A549 (cell line): ENCODE measurements at regions not wholly inside any gene's neighbourhood (a gene's known extent, or its start where the extent isn't known, plus 50 kb on each side); places are given as distances from the start of the nearest gene placed in this dataset.
A peak's percentile ranks its signal among the peaks of the same experiment; 100 is the strongest.

Experiments
- ATAC-seq, 2 experiments: fragments of 200-7000 bp in 1 of 2; fragments of >200 bp in 1 of 2; cut with Nextera tagmentation in 1 of 2; cut with Tn5 transposase in 1 of 2; 3 replicates each; pipeline versions ENCODE4 v1.8.0 to v1.9.1; 2018 to 2020; ENCODE audit warnings: mild to moderate bottlenecking in 1 of 2, moderate library complexity in 1 of 2
- CTCF ChIA-PET: fragments of 300-600 bp; sonication (Branson Sonifier 250); formaldehyde crosslinking; extraction: SDS; loops from one replicate; lab custom pipeline; 2021; ENCODE audit warnings: antibody characterized with exemption, inconsistent platforms; lab: Yijun Ruan, JAX
- POLR2A ChIA-PET: fragments of 350-600 bp; formaldehyde crosslinking; extraction: SDS; loops from one replicate; lab custom pipeline; 2021; ENCODE audit warnings: antibody characterized with exemption, inconsistent platforms; lab: Yijun Ruan, JAX
- DNase-seq, 2 experiments: peaks; one replicate each; pipeline versions ENCODE4 v3.0.0 to v3.0.0-alpha.2; 2011 to 2016; ENCODE audit warnings: low read depth in 1 of 2, low spot score in 1 of 2
- FAIRE-seq: peaks from 2 replicates; lab custom pipeline; 2011; peaks lifted over from hg19 to GRCh38; lab: Jason Lieb, UNC
- H3K27ac ChIP-seq, 2 experiments: fragments of >200 bp; sonication (Bioruptor Twin); formaldehyde crosslinking; 3 replicates each; pipeline ENCODE4 v1.5.1; 2016 to 2017
- H3K4me1 ChIP-seq: fragments of >200 bp; sonication (Bioruptor Twin); formaldehyde crosslinking; 3 replicates; pipeline ENCODE4 v1.6.1; 2016
- H3K4me2 ChIP-seq: fragments of >200 bp; sonication (Bioruptor Twin); formaldehyde crosslinking; 3 replicates; pipeline ENCODE4 v1.6.1; 2016
- H3K4me3 ChIP-seq: fragments of >200 bp; sonication (Bioruptor Twin); formaldehyde crosslinking; 3 replicates; pipeline ENCODE4 v1.5.1; 2016
- H3K9me3 ChIP-seq: fragments of >200 bp; sonication (Bioruptor Twin); formaldehyde crosslinking; 3 replicates; pipeline ENCODE4 v1.6.1; 2016
- CEBPB ChIP-seq, 2 experiments: fragments of >200 bp in 1 of 2; sonication (Bioruptor Twin) in 1 of 2; formaldehyde crosslinking in 1 of 2; IDR thresholded peaks; 2 replicates each; pipeline ENCODE4 v1.6.1; 2012 to 2016
- CHD2 ChIP-seq: fragments of 150-350 bp; IDR thresholded peaks from 2 replicates; pipeline ENCODE4 v1.6.1; 2014; ENCODE audit warnings: low read length; ENCODE audit not compliant: partially characterized antibody
- CTCF ChIP-seq: fragments of >200 bp; sonication (Bioruptor Twin); formaldehyde crosslinking; IDR thresholded peaks from 3 replicates; pipeline ENCODE4 v1.5.1; 2016
- EHF ChIP-seq: fragments of 250-450 bp; sonication (Bioruptor Pico); IDR thresholded peaks from 2 replicates; pipeline ENCODE4 v1.5.0; 2020; ENCODE audit warnings: mild to moderate bottlenecking
- EP300 ChIP-seq, 2 experiments: fragments of >200 bp; sonication (Bioruptor Twin); formaldehyde crosslinking; IDR thresholded peaks; 2 replicates in 1 of 2; 3 replicates in 1 of 2; pipeline ENCODE4 v1.6.1; 2016 to 2017
- HES2 ChIP-seq: fragments of >200 bp; sonication (Bioruptor Twin); formaldehyde crosslinking; IDR thresholded peaks from 2 replicates; pipeline ENCODE4 v1.6.1; 2016
- HMGXB4 ChIP-seq: fragments of 250-450 bp; sonication (Bioruptor Pico); IDR thresholded peaks from 2 replicates; pipeline ENCODE4 v1.5.0; 2021; ENCODE audit warnings: mild to moderate bottlenecking, moderate library complexity, borderline replicate concordance
- KDM1A ChIP-seq: fragments of 200-600 bp; sonication (generic); IDR thresholded peaks from 2 replicates; pipeline ENCODE4 v1.6.1; 2016; ENCODE audit warnings: low read depth, mild to moderate bottlenecking
- MAZ ChIP-seq: fragments of 150-350 bp; IDR thresholded peaks from 2 replicates; pipeline ENCODE4 v1.6.1; 2014; ENCODE audit warnings: antibody characterized with exemption, low read depth, low read length, borderline replicate concordance
- PBX3 ChIP-seq: IDR thresholded peaks from 2 replicates; pipeline ENCODE4 v1.6.1; 2012
- POLR2A ChIP-seq: IDR thresholded peaks from 2 replicates; pipeline ENCODE4 v1.6.1; 2012; ENCODE audit warnings: mild to moderate bottlenecking, low read length
- RAD21 ChIP-seq, 2 experiments: fragments of >200 bp in 1 of 2; sonication (Bioruptor Twin) in 1 of 2; formaldehyde crosslinking in 1 of 2; IDR thresholded peaks in 1 of 2; conservative IDR thresholded peaks in 1 of 2; 2 replicates in 1 of 2; 3 replicates in 1 of 2; pipeline ENCODE4 v1.6.1; 2012 to 2018; ENCODE audit warnings: inconsistent platforms in 1 of 2
- TP53 ChIP-seq: fragments of 250-450 bp; sonication (Bioruptor Pico); IDR thresholded peaks from 2 replicates; pipeline ENCODE4 v1.5.0; 2021; ENCODE audit warnings: mild to moderate bottlenecking, moderate library complexity
- ZNF302 ChIP-seq: fragments of 250-450 bp; sonication (Bioruptor Pico); IDR thresholded peaks from 2 replicates; pipeline ENCODE4 v1.9.0; 2021; ENCODE audit warnings: inconsistent platforms, mild to moderate bottlenecking, moderate library complexity
- ZSCAN20 ChIP-seq: fragments of 250-450 bp; sonication (Bioruptor Pico); IDR thresholded peaks from 2 replicates; pipeline ENCODE4 v1.8.0; 2022; ENCODE audit warnings: mild to moderate bottlenecking, moderate library complexity
- WGBS: methylation state at CpG from one replicate; pipeline ENCODE4 v1.1.6; 2017; ENCODE audit errors: missing lambda C conversion rate; 5-methylcytosine and 5-hydroxymethylcytosine counted together

GRCh38 chr12:74899031-74899829, 310.4 kb downstream of the KCNC2 start:
- Histone ChIP-seq H3K4me3 (no peak overlapping the region), H3K9me3 (no peaks in the 10 kb centered on the region), H3K4me2 (no peak overlapping the region), H3K4me1 (no peaks in the 10 kb centered on the region; the same call in 2 of the 3 replicates), H3K27ac (no peak overlapping the region)
- TF ChIP-seq RAD21 (conservative IDR thresholded peaks at IDR 0.05 in 1 of 2, IDR thresholded peaks at IDR 0.05 in 1 of 2) (no peak), MAZ (no peak)
- no peak for FAIRE-seq
- no peak for DNase-seq
- no peak for ATAC-seq
- ChIA-PET CTCF (interaction anchor here (1.2 kb wide), 1 partner anchor 95 kb away, joined by 3 read pairs; no protein-coding TSS in a partner anchor), POLR2A (no interaction called here)
- WGBS, result 91% methylated on average over 4 of the region's 4 CpGs

- 88% methylated on average over 4 of the region's 4 CpGs for WGBS
Measured at GRCh38 chr12:74900232-74900631, 309.4 kb downstream of the KCNC2 start.

GRCh38 chr12:74903522-74903921, 306.1 kb downstream of the KCNC2 start:
- FAIRE-seq (no peak), ATAC-seq (0 out of 6 replicates have a peak, but pooled peaks of 1 of the 2 experiments have one; percentile 23), DNase-seq (peak in 1 of 2 experiments; percentile 42)
- H3K4me3 ChIP-seq, result no peak overlapping the region
- CTCF ChIA-PET, result no interaction called here
- H3K4me2 ChIP-seq, result no peak overlapping the region
- POLR2A ChIA-PET, result no interaction called here
- no peaks in the 10 kb centered on the region for H3K9me3 ChIP-seq
- no peaks in the 10 kb centered on the region; the same call in 2 of the 3 replicates for H3K4me1 ChIP-seq
- no peak for TF ChIP-seq EHF (CRISPR knock-in tag)
- peak; percentile 19; the same call in 2 of the 3 replicates for TF ChIP-seq CTCF
- no peak overlapping the region for H3K27ac ChIP-seq
- 25% methylated on average over 1 of the region's 1 CpG for WGBS

More at GRCh38 chr12:74900232-74900631, 309.4 kb downstream of the KCNC2 start:
- Histone ChIP-seq H3K27ac (no peak overlapping the region), H3K4me3 (no peak overlapping the region), H3K4me1 (no peaks in the 10 kb centered on the region; the same call in 2 of the 3 replicates)
- no peak for DNase-seq
- TF ChIP-seq KDM1A (no peak), TP53 (CRISPR knock-in tag) (no peak), EP300 (IDR thresholded peaks at IDR 0.05) (no peak), HES2 (no peak)
- TF ChIP-seq, all 56 proteins: peak for 0
- ATAC-seq, result no peak
- POLR2A ChIA-PET, result no interaction called here
- CTCF ChIA-PET, result interaction anchor here (0.6 to 1.2 kb wide), 2 partner anchors 96 to 1395 kb away, joined by 3 read pairs; no protein-coding TSS in a partner anchor
- Histone ChIP-seq H3K4me2 (no peak overlapping the region), H3K9me3 (no peaks in the 10 kb centered on the region)
- peak; percentile 82 for FAIRE-seq

- Histone ChIP-seq H3K4me2 (no peak overlapping the region), H3K4me1 (no peaks in the 10 kb centered on the region), H3K4me3 (no peak overlapping the region), H3K9me3 (no peaks in the 10 kb centered on the region), H3K27ac (no peak overlapping the region)
- WGBS, result 90% methylated on average over 5 of the region's 5 CpGs
- ChIA-PET POLR2A (interaction anchor here (0.5 kb wide), 1 partner anchor 394 kb away, joined by 3 read pairs; no protein-coding TSS in a partner anchor), CTCF (no interaction called here)
- DNase-seq (peak in 1 of 2 experiments; percentile 36), FAIRE-seq (no peak), ATAC-seq (peak in 1 of 2 experiments; percentile 56; a peak in 2 of 6 replicates)
- TF ChIP-seq RAD21 (conservative IDR thresholded peaks at IDR 0.05 in 1 of 2, IDR thresholded peaks at IDR 0.05 in 1 of 2), result 0 out of 5 replicates have a peak, but pooled peaks of 1 of the 2 experiments have one; percentile 5
- TF ChIP-seq ZSCAN20 (CRISPR knock-in tag), result no peak
- TF ChIP-seq CEBPB (IDR thresholded peaks at IDR 0.05), result no peak
- no peak for TF ChIP-seq PBX3
- TF ChIP-seq POLR2A, result no peak
- no peak for TF ChIP-seq CHD2
- TF ChIP-seq ZNF302, result no peak
- TF ChIP-seq HMGXB4 (CRISPR knock-in tag), result no peak
Measured at GRCh38 chr12:74906224-74906623, 303.4 kb downstream of the KCNC2 start.
